ENCODE measurements at regions not wholly inside any gene's neighbourhood (a gene's known extent, or its start where the extent isn't known, plus 50 kb on each side); places are given as distances from the start of the nearest gene placed in this dataset.

DNA sequence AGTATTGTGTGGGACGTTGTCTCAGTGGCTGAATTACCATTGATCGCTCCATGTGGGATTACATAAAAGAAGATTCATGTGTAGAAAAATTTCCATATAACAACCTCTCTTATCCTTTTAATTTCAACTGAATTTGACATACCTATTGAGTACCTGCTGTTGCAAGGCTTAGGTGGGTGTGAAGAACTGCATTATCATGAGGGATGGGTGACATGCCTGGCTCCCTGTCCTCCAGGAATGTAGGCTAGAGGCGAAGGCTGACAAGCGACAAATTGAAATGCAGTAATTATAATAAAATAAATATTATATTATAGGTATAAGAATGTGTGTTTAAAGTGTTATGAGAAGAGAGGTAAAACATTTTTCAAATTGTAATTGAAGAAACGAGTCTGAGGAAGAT is 52.7 kb upstream of the SPESP1 start (continued):
- no peak for TF ChIP-seq MAFK (IDR thresholded peaks at IDR 0.05; ENCODE audit: low read depth, low read length)
- TF ChIP-seq MXI1 (IDR thresholded peaks at IDR 0.05; ENCODE audit: borderline replicate concordance, low read depth, low read length): no peak
- TF ChIP-seq CEBPB (IDR thresholded peaks at IDR 0.05; ENCODE audit: low read depth, low read length): no peak

DNA sequence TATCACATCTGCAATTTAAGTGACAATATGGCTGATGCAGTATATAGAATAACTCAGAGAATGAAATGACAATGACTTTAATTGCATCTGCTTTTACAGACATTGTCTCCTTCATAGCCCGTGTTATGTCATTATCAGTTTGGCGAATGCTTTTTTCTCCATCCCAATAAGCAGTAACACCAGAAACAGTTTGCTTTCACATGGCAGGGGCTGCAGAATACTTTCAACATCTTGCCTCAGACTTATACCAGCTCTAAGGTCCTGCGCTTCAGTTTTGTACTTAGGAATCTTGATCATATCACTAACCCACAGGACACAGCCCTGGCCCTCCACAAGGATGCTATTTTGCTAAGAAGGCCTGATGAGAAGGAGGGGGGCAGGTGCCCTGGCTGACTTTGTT is 49.9 kb upstream of the SPESP1 start:
- Histone ChIP-seq H3K27me3 (ENCODE audit: control insufficient read depth, insufficient read depth, low read length) (peaks cover 24% of the 10 kb centered on the region), H3K18ac (ENCODE audit: low read depth, low read length) (no peak overlapping the region), H3K14ac (replicated peaks; ENCODE audit: low read depth, low read length) (no peak overlapping the region), H2BK5ac (ENCODE audit: low read depth, low read length, poor library complexity, severe bottlenecking) (no peak overlapping the region), H3K56ac (ENCODE audit: extremely low read depth, insufficient read depth, low read length) (no peak overlapping the region), H4K5ac (ENCODE audit: low read depth, low read length) (no peak overlapping the region), H3K4me3 (ENCODE audit: insufficient read depth, low read depth, low read length) (no peak overlapping the region), H4K91ac (ENCODE audit: insufficient read depth, low read depth, low read length) (no peak overlapping the region), H3K9me3 (ENCODE audit: control insufficient read depth, insufficient read depth, low read length) (no peaks in the 10 kb centered on the region), H2AK9ac (replicated peaks; ENCODE audit: low read depth, low read length, poor library complexity) (no peak overlapping the region), H2BK120ac (ENCODE audit: low read depth, low read length) (no peak overlapping the region), H3K4ac (ENCODE audit: low read depth, low read length) (no peak overlapping the region), H3K4me2 (ENCODE audit: low read depth, low read length) (no peak overlapping the region), H2BK20ac (ENCODE audit: low read depth, low read length) (no peak overlapping the region), H4K8ac (ENCODE audit: low read depth in 2 of 2, low read length in 2 of 2) (no peak overlapping the region), H3K9me1 (ENCODE audit: insufficient read depth, low read length) (no peaks in the 10 kb centered on the region), H3K79me1 (ENCODE audit: low read depth in 1 of 2, low read length in 2 of 2) (no peaks in the 10 kb centered on the region), H2AFZ (replicated peaks; ENCODE audit: low read length, poor library complexity) (no peak overlapping the region), H3K4me1 (ENCODE audit: control insufficient read depth, insufficient read depth, low read length) (no peaks in the 10 kb centered on the region), H2AK5ac (ENCODE audit: low read depth, low read length) (no peak overlapping the region), H3K9ac (ENCODE audit: low read depth, low read length) (no peak overlapping the region), H3K23ac (ENCODE audit: low read depth, low read length) (no peak overlapping the region), H3K36me3 (ENCODE audit: control insufficient read depth, insufficient read depth, low read length) (no peaks in the 10 kb centered on the region), H4K20me1 (ENCODE audit: insufficient read depth, low read length) (no peaks in the 10 kb centered on the region), H3K27ac (ENCODE audit: insufficient read depth, low read length) (no peak overlapping the region), H2BK15ac (ENCODE audit: low read depth, low read length) (no peak overlapping the region)
- ChIA-PET POLR2A (ENCODE audit: unreplicated experiment) (no interaction called here), CTCF (no interaction called here)
- intact Hi-C loops (cut with micrococcal nuclease) (no loop called here), dilution Hi-C loops (cut with HindIII; ENCODE audit: low sequenced_read_pairs, unreplicated experiment) (no loop called here), in situ Hi-C loops (cut with MboI; ENCODE audit: low sequenced_read_pairs) (no loop called here)
- BruUV-seq (replicated peaks): no TSS peak
- no peak for ATAC-seq (ENCODE audit: low read depth)
- WGBS, 2 experiments (ENCODE audit: extremely low coverage in 2 of 2, insufficient read length in 1 of 2): no CpG with 5 or more reads among the region's 3 CpGs
- no peak for DNase-seq
- TF ChIP-seq FOS (IDR thresholded peaks at IDR 0.05; ENCODE audit: low read depth, low read length) (no peak), CEBPB (IDR thresholded peaks at IDR 0.05; ENCODE audit: low read depth, low read length) (no peak), RCOR1 (IDR thresholded peaks at IDR 0.05; ENCODE audit: insufficient replicate concordance, low read length) (no peak), MAFK (IDR thresholded peaks at IDR 0.05; ENCODE audit: low read depth, low read length) (no peak), SMC3 (IDR thresholded peaks at IDR 0.05; ENCODE audit: low read depth, low read length) (no peak), MXI1 (IDR thresholded peaks at IDR 0.05; ENCODE audit: borderline replicate concordance, low read depth, low read length) (no peak), RFX5 (IDR thresholded peaks at IDR 0.05; ENCODE audit: low read depth, low read length) (no peak), RAD21 (IDR thresholded peaks at IDR 0.05; ENCODE audit: low read length) (no peak), MAZ (IDR thresholded peaks at IDR 0.05; ENCODE audit: borderline replicate concordance, low read depth, low read length) (no peak), POLR2A (IDR thresholded peaks at IDR 0.05; ENCODE audit: low read depth, low read length) (no peak), NFE2L2 (IDR thresholded peaks at IDR 0.05; ENCODE audit: low read depth, low read length) (no peak), CHD1 (IDR thresholded peaks at IDR 0.05; ENCODE audit: low read depth, low read length) (no peak)
- TF ChIP-seq, protein P1, sequence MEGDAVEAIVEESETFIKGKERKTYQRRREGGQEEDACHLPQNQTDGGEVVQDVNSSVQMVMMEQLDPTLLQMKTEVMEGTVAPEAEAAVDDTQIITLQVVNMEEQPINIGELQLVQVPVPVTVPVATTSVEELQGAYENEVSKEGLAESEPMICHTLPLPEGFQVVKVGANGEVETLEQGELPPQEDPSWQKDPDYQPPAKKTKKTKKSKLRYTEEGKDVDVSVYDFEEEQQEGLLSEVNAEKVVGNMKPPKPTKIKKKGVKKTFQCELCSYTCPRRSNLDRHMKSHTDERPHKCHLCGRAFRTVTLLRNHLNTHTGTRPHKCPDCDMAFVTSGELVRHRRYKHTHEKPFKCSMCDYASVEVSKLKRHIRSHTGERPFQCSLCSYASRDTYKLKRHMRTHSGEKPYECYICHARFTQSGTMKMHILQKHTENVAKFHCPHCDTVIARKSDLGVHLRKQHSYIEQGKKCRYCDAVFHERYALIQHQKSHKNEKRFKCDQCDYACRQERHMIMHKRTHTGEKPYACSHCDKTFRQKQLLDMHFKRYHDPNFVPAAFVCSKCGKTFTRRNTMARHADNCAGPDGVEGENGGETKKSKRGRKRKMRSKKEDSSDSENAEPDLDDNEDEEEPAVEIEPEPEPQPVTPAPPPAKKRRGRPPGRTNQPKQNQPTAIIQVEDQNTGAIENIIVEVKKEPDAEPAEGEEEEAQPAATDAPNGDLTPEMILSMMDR (conservative IDR thresholded peaks at IDR 0.05; ENCODE audit: low read depth, low read length): no peak
- TF ChIP-seq, protein P2, sequence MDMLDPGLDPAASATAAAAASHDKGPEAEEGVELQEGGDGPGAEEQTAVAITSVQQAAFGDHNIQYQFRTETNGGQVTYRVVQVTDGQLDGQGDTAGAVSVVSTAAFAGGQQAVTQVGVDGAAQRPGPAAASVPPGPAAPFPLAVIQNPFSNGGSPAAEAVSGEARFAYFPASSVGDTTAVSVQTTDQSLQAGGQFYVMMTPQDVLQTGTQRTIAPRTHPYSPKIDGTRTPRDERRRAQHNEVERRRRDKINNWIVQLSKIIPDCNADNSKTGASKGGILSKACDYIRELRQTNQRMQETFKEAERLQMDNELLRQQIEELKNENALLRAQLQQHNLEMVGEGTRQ (IDR thresholded peaks at IDR 0.05; ENCODE audit: low read depth, low read length): no peak
- TF ChIP-seq, protein P3, sequence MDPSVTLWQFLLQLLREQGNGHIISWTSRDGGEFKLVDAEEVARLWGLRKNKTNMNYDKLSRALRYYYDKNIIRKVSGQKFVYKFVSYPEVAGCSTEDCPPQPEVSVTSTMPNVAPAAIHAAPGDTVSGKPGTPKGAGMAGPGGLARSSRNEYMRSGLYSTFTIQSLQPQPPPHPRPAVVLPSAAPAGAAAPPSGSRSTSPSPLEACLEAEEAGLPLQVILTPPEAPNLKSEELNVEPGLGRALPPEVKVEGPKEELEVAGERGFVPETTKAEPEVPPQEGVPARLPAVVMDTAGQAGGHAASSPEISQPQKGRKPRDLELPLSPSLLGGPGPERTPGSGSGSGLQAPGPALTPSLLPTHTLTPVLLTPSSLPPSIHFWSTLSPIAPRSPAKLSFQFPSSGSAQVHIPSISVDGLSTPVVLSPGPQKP (IDR thresholded peaks at IDR 0.05; ENCODE audit: borderline replicate concordance, low read depth, low read length): no peak

Measured in IMR-90 (cell line).